Mammary epithelial cell (primary cell): ENCODE measurements at regions not wholly inside any gene's neighbourhood (a gene's known extent, or its start where the extent isn't known, plus 50 kb on each side); places are given as distances from the start of the nearest gene placed in this dataset.

Source experiments
- EZH2 ChIP-seq: IDR thresholded peaks from 2 replicates; pipeline ENCODE4 v1.6.1; 2012; ENCODE audit warnings: low read length, inconsistent platforms, borderline replicate concordance
- TF ChIP-seq, protein P1 (sequence below), 2 donors: IDR thresholded peaks in 1 of 2; conservative IDR thresholded peaks in 1 of 2; 2 replicates each; pipeline ENCODE4 v1.5.1; 2011 to 2012; ENCODE audit warnings: inconsistent platforms in 2 of 2, low read length in 2 of 2, mild to moderate bottlenecking in 2 of 2, control low read depth in 1 of 2, low read depth in 1 of 2; ENCODE audit not compliant: insufficient read depth in 1 of 2; ENCODE audit errors: extremely low read depth in 1 of 2

DNA sequence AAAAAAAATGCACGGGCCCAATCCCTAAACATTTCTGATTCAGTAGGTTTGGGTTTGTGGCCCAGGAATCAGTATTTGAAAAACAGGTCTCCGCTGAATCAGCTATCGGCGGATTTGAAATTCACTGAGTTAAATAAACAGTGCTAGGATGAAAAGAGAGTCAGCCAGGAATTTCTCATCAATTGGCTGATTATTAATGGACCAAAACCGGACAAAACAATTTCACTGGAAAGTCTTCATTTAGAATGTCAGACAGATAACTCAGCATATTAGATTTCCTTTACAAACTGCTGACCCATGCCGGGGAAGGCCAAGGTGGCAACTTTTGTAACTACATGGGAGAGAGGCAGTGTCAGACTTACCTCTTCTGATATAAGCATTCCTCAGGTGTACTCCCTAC lies 99.4 kb upstream of the LSM6 start:
- TF ChIP-seq, protein P1, sequence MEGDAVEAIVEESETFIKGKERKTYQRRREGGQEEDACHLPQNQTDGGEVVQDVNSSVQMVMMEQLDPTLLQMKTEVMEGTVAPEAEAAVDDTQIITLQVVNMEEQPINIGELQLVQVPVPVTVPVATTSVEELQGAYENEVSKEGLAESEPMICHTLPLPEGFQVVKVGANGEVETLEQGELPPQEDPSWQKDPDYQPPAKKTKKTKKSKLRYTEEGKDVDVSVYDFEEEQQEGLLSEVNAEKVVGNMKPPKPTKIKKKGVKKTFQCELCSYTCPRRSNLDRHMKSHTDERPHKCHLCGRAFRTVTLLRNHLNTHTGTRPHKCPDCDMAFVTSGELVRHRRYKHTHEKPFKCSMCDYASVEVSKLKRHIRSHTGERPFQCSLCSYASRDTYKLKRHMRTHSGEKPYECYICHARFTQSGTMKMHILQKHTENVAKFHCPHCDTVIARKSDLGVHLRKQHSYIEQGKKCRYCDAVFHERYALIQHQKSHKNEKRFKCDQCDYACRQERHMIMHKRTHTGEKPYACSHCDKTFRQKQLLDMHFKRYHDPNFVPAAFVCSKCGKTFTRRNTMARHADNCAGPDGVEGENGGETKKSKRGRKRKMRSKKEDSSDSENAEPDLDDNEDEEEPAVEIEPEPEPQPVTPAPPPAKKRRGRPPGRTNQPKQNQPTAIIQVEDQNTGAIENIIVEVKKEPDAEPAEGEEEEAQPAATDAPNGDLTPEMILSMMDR (conservative IDR thresholded peaks at IDR 0.05 in 1 of 2, IDR thresholded peaks at IDR 0.05 in 1 of 2; ENCODE audit: extremely low read depth in 1 of 2, insufficient read depth in 1 of 2, low read depth in 1 of 2, low read length in 2 of 2) = no peak
- TF ChIP-seq EZH2 = no peak
